GM20431 (cell line): ENCODE measurements at regions not wholly inside any gene's neighbourhood (a gene's known extent, or its start where the extent isn't known, plus 50 kb on each side); places are given as distances from the start of the nearest gene placed in this dataset.

ENCODE experiments used
- in situ Hi-C: fragments of 300-500 bp; cut with MseI, MboI; formaldehyde crosslinking; loops from one replicate; pipeline ENCODE4 v1.15.0; 2020; ENCODE audit warnings: low sequenced_read_pairs; ENCODE audit not compliant: unreplicated experiment

- in situ Hi-C loops = no loop called here
Observed at GRCh38 chr17:77460514-77461046, 319.8 kb downstream of the SEC14L1 start.

- in situ Hi-C loops = no loop called here
Observed at GRCh38 chr17:77461277-77462057, 320.7 kb downstream of the SEC14L1 start.

GRCh38 chr17:77462090-77462489 lies 321.3 kb downstream of the SEC14L1 start:
- in situ Hi-C loops = no loop called here

- in situ Hi-C loops = no loop called here
Observed at GRCh38 chr17:77462553-77463497, 322.1 kb downstream of the SEC14L1 start.

GRCh38 chr17:77464988-77465357 lies 324.2 kb downstream of the SEC14L1 start:
- in situ Hi-C loops = no loop called here

GRCh38 chr17:77465358-77466041 lies 324.7 kb downstream of the SEC14L1 start:
- in situ Hi-C loops = no loop called here

GRCh38 chr17:77466140-77466539 lies 325.4 kb downstream of the SEC14L1 start:
- in situ Hi-C loops = no loop called here

- in situ Hi-C loops = no loop called here
Observed at GRCh38 chr17:77466596-77467223, 325.9 kb downstream of the SEC14L1 start.

GRCh38 chr17:77467521-77467920 lies 326.8 kb downstream of the SEC14L1 start:
- in situ Hi-C loops = no loop called here

GRCh38 chr17:77468897-77469296 lies 328.1 kb downstream of the SEC14L1 start:
- in situ Hi-C loops = no loop called here

- in situ Hi-C loops = no loop called here
Observed at GRCh38 chr17:77470330-77470786, 329.6 kb downstream of the SEC14L1 start.

- in situ Hi-C loops = no loop called here
Observed at GRCh38 chr17:77470800-77471733, 330.3 kb downstream of the SEC14L1 start.

GRCh38 chr17:77471984-77472461 lies 331.3 kb downstream of the SEC14L1 start:
- in situ Hi-C loops = no loop called here

- in situ Hi-C loops = no loop called here
Observed at GRCh38 chr17:77472468-77473310, 331.9 kb downstream of the SEC14L1 start.

- in situ Hi-C loops = no loop called here
Observed at GRCh38 chr17:77473615-77474226, 333.0 kb downstream of the SEC14L1 start.

GRCh38 chr17:77474292-77474988 lies 333.7 kb downstream of the SEC14L1 start:
- in situ Hi-C loops = no loop called here
